NCI-H2227 treated with DMSO at 0.1 percent for 48 hours (cell line): ENCODE measurements at regions not wholly inside any gene's neighbourhood (a gene's known extent, or its start where the extent isn't known, plus 50 kb on each side); places are given as distances from the start of the nearest gene placed in this dataset.

Experiments
- DNase-seq: peaks from one replicate; lab custom pipeline; 2025; lab: John Stamatoyannopoulos, UW

DNA sequence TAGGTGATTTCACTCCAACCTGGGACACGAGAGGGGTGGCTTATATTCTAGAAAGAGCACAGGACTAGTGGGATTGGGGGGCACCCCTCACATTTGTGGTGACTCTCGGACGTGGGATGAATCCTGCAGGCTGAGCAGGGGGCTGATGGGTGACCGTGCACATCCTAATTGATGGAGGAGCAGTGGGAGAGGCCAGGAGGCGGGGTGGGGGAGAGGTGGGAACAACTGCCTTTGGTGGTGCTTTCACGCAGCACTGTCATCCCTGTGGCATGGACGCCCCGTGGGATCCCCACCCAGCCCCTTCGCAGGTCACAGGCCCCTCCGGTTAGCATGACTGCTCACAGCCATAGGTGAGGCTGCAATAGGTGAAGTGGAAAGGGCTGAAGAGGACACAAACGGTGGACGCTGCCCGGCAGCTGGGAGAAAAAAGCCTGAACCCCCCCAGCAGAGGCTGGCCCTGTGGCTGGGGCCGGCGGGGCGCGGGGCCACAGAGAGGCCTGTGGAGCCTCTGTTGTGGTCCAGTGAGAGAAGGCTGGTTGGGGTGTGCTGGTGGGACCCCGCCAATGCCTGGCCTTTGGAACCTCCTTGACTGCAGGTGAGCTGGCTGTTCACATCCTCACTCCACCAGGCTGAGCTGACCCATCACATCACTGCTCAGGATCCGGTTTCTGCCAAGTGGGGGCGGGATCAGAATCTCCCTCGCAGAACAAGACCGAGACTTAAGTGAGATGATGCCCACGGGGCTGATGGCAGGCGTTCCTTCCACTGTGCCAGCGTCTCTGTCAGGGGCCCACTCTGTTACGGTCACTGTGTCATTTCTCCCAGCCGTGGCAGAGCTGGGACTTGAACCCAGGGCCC lies 325.4 kb downstream of the TEX29 start:
- no peak for DNase-seq

DNA sequence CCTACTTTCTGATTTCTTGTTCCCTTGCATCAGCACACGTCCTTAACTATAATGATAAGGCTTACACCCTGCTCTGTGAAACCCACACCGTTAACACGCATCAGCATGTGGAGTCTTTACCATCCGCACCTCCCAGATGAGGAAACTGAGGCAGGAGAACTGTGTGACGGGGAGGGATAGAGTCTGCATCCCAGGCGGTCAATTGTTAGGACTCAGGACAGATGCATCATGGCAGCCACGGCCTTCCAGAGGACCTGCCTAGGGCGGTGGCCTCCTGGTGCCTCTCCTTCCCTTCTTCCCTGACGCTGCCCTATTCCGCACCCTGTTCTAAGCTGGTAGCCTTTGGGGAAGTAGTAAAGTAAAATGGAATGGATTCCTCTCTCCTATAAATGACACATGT lies 326.0 kb downstream of the TEX29 start:
- DNase-seq, result no peak

DNA sequence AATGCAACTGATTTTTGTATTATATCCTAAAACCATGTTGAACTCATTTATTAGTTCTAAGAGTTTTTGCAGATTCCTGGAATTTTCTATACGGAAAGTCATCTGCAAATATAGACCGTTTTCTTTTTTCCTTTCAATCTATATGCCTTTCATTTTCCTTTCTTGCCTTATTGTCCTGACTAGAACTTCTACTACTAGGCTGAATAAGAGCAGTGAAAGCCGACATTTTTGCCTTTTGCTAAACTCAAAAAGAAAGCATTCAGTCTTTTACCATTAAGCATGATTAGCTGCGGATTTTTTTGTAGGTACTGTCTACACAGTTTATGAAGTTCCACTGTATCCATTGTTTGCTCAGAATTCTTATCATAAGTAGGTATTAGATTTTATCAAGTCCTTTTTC lies 328.4 kb downstream of the TEX29 start:
- no peak for DNase-seq

DNA sequence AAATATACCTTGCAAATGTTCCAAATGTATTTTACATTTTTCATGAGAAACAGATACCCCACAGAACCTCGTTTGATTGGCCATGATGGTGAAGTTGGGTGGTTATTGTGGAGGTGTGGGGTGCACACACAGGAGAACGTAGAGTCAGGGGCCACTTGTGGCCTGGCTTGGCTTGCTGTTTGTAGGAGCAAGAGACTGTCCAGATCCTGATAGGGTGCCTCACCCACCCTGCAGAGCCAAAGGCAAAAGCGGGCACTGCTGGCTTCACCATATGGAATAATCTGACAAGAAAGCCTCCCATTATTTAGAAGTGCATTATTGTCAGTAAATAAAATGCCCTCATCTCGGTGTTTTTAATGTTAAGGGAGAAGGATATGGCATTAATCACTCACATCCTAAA lies 330.2 kb downstream of the TEX29 start:
- DNase-seq, result no peak

DNA sequence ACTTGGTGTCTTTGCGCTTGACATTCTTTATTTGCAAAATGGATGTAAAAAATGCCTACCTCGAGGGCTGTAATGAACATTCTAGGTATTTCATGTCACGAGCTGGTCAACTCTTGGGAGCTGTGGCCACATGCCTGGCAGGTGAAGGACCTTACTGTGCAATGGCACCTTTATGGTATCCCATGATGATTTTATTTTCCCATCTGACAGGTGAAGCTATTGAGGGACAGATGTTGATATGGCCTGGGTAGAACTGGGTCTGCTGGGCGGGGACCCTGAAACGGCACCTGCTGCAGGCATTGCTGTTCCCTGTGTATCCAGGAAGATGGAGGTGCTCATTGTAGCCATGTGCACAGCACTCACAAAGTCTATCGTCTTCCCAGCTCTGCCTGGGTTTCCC lies 332.2 kb downstream of the TEX29 start:
- no peak for DNase-seq

DNA sequence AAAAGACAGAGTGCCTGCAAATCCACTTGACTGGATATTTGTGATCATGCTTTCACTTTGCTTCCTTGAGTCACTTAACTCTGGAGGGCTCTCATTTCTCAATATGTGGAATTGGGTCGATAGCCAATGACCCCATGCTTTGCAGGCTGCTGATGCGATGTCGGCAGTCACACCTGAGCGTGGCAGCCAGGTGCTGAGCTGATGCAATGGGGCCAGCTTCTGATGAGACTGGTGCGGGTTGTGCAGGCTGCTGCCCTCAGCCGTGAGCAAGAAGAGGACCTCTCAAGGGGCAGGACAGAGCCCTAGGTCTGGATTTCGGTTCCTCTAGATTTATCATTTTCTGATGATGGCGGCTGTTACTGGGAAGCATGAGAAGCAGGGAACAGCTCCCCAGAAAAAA lies 334.1 kb downstream of the TEX29 start:
- DNase-seq, result no peak

DNA sequence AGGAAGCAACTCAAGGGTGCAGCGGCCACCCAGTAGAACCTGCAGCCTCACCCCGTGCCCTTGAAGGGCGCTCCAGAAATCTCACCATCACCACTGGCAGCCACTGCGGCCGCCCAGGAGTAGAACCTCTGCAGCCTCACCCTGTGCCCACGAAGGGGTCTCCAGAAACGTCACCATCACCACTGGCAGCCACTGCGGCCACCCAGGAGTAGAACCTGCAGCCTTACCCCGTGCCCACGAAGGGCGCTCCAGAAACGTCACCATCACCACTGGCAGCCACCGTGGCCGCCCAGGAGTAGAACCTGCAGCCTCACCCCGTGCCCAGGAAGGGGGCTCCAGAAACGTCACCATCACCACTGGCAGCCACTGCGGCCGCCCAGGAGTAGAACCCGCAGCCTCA lies 336.0 kb downstream of the TEX29 start:
- DNase-seq, result no peak

DNA sequence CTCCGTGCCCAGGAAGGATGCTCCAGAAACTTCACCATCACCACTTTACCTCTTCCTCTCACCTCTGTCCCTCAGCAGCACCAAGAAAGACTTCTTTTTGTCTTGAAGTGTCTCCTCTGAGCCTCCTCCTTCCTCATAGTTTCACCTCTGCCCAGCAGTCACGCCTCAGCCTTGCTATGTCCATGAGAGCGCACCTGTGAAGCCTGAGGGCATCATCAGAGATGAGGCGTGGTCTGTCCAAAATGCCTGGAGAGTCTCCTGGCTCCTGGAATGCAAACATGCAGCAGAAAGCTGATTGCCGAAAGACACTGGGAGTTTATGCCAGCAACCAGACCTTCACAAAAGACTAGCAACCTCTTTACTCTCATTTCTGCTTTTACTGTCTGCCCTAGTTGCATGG lies 336.6 kb downstream of the TEX29 start:
- DNase-seq, result no peak

DNA sequence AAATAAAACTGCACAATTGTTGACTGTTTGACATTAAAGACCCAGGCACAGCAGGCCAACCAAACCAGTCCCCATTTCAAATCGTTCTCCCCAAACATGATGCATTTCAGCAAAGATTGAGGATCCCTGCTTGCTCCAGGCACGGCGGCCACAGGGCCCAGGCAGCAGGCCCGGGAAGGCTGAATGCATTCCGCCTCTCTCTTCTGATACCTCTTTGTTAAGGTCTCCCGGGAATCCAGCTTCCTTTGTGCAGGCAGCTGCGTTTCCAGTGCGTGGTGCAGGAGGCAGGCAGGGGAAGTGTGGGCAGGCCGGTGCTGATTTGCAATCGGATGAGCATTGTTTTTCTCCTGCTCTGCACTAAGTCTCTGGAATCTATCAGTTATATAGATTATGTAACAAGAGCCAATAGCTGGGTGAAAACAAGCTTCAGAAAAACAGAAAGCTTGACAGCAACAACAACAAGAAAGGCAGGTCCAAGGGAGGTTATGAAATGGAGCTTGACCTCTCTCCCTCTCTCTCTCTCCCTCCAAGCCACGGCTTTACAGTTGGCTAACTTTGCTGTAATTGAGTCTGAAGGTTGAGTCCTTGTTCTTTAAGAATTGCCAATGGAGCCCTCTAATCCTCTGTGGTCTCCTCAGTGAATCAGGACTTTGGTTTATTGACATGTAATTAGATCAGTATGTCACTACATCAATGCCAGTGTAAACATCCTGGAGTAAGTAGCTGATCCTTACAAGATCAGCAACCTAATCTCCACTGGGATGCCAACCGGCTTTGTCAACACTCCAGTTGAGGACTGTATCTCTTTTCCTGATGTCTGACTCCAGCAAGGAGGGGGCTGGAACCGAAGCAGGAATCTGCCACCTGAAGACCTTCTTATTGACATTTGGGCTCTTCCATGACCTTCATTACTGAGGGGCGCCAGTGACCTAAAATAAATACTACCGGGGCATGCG lies 338.0 kb downstream of the TEX29 start:
- peak; percentile 16 for DNase-seq

DNA sequence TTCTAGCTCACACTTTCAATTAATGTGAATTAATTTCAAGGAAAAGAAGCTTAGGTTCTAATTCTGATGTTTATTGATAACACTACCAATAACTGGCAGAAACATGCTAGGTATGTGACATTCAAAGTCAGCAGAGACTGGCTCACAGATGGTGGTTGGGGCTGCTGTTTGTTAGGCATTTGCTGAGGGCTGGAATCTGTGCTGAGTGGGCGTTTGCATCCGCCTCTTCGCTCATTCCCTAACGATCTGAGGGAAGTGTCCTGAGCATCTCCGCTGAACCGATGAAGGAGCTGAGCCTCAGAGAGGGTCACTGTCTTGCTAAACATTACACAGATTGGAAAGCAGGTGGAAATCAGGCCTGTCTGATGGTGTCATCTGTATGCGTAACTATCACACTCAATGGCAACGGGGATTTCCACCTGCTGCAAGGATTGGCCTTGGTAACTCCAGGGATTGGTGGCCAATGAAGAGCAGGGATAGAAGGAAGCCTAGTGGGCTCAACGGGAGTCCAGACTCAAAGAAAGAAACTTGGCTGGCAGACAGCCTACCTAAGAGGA lies 338.9 kb downstream of the TEX29 start:
- DNase-seq, result no peak

DNA sequence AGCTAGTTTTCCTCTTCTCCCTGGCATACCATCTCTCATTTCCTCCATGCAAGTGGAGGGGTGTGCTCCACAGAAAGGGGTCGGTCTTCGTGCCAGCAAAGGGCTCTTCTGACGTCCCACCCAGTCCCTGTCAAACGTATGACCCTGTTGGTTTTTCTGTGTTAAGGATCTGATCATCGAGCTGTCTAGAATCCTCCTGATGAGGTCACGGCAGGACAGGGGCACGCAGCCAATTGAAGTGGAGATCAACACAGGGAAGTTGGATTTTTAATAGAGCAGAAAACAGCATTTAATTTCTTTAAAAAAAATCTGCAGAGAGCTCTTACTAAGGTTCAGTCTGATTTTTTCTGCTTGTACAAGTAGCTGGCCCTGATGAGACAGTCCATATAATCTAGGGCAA lies 339.4 kb downstream of the TEX29 start:
- no peak for DNase-seq

DNA sequence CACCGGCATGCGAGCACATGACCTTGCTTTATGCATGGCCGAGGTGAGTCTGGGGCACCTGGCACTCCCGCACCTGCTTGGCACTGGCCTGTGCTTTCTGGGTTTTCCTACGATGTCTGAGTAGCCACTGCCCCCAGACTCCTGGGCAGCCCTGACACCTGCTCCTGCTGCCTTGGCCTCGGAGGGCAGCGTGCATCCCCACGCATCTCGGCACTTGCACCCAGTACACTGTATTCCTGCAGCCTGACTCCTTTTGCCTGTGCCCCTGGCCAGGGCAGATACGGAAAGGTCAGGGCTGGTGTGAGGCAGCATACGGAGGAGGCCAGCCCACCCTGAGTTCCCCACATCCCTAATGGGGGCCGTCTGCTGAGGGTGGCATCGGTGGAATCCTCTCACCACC lies 340.6 kb downstream of the TEX29 start:
- no peak for DNase-seq

DNA sequence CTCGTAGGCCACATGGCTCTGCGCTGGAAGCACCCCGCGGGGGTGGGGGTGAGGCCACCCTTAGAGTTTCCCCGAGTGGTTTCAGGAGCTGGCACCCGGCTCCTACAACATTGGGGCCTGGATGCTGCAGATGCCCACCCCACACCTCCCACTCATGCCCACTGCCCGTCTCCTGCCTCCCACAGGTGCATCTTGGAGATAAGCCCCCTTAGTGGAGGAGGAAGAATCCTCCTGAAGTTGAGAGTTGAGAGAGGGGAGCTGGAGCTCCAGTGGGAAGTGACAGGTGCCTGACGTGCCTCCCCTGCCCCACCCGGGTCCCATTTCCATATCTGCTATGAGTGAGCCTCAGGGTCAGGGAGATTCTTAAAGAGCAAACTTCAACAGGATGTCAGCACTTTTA lies 341.3 kb downstream of the TEX29 start:
- no peak for DNase-seq

DNA sequence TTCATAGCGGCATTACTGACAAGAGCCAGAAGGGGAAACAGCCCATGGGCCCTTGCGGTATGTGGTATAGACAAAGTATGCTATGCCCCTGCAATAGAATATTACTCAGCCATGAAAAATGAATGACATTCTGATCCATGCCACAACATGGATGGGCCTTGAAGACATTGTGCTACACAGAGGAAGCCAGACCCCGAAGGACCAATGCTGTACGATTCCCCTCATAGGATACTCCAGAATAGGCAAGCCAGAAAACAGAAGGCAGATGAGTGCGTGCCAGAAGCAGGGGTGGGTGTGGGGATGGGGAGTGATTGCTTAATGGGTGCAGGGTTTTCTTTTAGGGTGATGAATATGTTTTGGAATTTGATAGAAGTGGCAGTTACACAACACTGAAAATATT lies 342.0 kb downstream of the TEX29 start:
- DNase-seq, result no peak

DNA sequence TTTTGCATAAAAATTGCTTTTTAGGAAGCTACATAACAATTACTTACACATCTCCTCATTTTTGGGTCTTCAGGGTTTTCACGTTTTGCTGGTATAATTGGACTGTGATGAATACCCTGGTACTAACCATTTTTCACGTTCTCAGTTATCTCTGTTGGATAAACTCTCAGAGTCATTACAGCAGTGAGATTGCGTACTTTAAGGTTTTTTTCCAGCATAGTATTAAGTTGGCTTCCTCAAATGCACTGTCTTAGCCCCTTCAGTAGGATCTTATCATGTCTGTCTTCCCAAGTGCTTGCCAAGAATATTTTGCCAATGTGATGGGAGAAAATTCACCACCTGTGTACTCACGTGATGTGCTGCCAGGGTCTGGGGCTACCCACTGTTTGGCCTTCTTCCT lies 342.5 kb downstream of the TEX29 start:
- no peak for DNase-seq

DNA sequence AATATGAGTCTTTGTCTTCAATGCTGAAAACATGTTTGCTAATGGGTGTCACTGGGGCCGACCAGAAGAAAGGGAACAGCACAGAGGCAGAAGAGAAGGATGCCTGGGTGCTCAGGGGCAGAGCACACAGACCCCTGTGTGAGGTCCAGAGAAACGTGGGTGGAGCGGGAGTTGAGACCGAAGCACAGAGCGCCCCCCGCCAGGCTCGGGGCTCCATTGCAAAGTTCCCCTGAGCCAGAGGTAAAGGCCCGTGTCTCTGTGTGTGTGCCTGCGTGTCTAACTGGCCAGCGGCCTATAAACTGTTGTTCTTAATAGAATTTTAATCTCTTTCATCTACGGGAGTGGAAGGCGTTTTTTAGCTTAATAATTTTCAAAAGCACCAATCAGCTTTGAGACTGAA lies 343.1 kb downstream of the TEX29 start:
- DNase-seq, result no peak

DNA sequence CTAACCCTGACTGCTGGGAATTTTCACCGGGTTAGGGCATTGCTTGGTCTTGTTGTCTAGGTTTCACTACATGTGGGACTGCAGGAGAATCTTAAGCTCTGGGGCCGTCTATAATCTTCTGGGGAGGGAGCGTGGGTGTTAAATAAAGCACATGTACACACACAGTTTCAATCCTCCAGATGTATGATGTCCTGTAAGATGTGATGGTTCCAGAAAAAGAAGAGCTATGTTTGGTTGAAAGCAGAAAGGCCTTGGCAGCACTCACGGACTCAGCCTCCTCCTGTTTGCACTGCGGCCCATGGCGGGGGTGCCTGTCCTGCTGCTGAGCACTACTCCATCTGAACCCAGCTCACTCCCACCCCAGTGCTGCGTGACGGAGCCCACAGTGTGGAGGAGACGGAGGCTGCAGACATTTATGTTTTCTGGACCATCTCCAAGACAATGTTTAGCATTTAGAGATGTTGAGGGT lies 343.5 kb downstream of the TEX29 start:
- no peak for DNase-seq

DNA sequence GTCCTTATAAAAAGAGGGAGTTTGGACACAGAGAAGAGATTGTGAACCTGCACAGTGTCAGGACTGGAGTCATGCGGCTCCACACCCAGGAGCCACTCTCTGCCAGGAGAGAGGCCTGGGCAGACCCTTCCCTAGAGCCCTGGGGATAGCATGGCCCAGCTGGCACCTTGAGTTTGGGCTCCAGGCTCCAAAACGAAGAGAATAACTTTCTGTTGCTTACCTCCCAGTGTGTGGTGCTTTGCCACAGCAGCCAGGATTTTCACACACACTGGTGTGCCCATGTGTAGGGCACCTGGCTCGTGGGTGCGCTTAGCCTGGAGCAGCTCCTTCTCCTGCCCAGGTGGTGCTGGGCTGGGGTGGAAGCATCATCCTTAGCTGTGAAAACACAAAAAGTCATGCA lies 344.3 kb downstream of the TEX29 start:
- no peak for DNase-seq

DNA sequence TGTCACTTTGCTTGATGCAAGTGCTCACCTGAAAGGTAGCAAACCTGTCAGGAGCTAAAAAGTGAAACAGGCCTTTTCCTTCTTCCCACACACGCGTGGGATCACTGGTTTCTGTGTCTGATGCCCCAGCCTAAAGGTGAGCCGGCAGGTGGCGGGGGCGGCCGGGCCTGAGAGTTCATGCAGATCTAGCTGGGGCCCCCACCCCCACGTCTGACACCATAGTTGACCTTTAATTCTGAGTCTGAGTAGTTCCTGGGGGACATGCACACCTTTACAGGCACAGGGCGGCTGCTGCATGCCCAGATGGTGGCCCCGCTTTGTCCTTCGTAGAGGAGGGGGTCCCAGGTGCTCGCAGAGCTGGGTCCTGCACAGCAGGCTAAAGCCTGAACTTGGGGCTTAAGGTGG lies 345.3 kb downstream of the TEX29 start:
- no peak for DNase-seq

DNA sequence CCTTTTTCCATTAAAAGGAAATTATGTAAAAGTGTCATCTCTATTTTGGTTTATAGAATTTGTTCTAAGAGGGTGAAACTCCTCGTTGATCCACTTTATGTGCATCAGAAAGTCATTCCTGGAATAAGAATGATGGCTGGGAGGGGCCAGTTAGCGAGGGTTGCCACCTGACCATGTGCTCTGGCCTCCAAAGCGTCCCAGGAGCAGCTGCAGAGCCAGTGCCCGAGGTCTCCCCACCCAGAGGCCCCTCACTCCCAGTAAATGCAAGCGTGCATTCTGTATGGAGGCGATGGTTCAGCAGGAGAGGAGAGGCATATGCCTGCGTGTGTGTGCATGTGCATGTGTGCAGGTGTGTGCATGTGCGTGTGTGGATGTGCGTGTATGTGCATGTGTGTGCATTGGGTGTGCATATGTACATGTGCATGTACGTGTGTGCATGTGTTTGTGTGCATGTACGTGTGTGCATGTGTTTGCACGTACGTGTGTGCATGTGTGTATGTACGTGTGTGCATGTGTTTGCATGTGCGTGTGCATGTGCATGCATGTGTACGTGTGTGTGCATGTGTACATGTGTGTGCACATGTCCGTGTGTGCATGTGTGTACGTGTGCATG lies 345.8 kb downstream of the TEX29 start:
- no peak for DNase-seq

DNA sequence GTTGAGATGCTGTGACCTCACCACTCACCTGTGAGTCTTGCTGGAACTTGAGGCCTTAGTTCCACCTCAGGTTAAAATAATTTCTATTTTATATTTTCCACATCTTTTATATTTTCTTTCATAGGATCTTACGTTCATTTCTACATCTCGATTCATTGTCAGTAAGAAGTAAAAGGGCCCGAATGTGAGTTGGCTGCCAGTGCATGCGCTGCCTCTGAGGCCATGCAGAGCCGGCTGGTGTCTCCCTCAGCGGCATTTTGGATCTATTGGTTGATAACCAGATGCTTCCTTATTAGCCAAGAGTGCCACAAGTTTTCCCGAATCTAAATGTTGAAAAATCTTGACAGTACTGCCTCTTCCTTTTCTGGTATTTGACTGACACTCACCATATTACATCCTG lies 347.3 kb downstream of the TEX29 start:
- DNase-seq, result no peak

DNA sequence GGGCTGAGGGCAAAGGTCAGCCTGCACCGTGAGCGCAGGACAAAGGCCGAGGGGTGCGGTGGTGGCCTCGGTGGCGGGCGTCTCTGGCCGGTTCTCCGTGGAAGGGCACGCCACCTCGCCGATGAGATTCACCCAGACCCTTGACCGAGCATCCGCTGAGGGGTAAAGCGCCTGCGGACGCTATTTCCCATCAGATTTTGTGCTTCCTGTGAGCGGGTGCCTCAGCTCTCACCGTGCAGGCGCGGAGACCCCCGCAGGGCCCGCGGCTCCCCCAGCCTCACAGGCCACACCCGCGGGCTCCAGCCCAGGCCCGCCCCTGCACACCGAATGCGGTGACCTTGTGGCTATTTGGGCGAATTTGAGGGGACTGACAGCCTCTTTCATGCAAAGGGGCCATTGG lies 348.0 kb downstream of the TEX29 start:
- no peak for DNase-seq
